Activated T-cell treated with anti-CD3 and anti-CD28 coated beads for 1 hour (primary cell): ENCODE measurements at regions not wholly inside any gene's neighbourhood (a gene's known extent, or its start where the extent isn't known, plus 50 kb on each side); places are given as distances from the start of the nearest gene placed in this dataset.

Source experiments
- DNase-seq: peaks from one replicate; pipeline ENCODE4 v3.0.0-alpha.2; 2020; ENCODE audit warnings: low read depth

DNA sequence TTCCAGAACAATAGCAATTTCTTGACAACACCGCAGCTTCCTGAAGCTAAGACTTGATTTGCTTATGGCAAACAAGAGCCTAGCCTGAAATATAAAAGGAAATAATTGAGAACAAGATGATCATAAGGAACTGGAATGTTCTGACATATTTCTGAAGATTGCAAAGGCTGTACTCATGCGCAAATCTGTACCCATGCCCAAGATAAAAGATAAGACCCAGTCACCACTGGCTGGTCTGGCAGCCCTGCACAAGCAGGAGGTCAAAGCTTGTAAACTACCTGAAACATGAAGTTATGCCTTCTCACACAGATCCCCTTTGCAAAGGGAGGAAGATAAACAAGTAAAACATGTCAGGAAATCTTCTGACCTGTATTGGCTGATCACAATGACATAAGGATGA is 160.8 kb upstream of the GYPC start:
- DNase-seq: no peak

DNA sequence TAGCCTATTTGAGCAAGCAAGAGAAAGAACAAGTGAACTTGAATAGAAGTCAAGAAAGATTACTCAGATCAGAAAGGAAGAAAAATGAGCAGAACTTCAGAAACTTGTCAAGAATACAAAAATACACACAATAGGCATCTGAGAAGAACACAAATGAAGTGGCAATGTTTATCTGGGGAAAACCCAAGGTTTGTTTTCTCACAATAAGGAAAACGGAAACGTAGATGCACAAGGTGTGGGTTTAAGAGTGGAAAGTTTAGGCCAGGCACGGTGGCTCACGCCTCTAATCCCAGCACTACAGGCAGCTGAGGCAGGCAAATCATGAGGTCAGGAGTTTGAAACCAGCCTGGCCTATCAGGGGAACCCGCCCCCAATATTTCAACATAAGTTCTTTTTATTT is 159.5 kb upstream of the GYPC start:
- no peak for DNase-seq

DNA sequence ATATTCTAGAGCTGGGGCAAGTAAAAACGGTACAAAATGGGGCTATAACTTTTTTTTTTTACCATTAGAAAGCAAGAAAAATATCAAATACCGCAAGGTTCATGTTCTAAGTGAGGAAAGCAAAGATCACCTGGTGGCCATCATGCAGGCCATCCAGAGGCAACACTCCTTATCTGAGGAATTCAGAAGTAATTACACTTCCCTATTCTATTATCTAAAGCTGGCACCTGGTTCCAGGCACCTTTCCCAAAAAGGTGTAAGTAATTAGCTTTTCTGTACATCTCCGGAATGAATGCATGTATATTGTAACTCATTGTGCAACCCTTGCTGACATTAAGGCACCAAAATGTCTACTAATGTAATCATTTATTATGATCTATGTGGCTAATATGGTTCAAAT is 152.5 kb upstream of the GYPC start:
- DNase-seq: no peak

DNA sequence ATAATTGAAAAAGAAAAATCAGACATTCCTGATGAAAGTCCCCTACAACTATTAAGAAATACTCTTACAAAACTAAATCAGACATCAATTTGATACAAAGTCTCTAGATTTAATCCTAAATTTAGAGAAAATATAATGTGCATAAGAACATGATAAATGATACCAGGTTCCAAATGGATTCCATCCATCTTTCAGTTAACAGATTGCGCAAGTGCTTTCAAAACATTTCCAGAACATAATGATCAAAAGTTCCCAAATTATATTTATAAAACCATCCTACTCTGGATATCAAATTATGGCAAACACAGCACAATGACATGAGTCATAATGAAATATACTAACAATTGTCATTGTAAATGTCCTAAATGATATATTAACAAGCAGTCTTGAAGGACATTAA is 151.0 kb upstream of the GYPC start:
- no peak for DNase-seq

DNA sequence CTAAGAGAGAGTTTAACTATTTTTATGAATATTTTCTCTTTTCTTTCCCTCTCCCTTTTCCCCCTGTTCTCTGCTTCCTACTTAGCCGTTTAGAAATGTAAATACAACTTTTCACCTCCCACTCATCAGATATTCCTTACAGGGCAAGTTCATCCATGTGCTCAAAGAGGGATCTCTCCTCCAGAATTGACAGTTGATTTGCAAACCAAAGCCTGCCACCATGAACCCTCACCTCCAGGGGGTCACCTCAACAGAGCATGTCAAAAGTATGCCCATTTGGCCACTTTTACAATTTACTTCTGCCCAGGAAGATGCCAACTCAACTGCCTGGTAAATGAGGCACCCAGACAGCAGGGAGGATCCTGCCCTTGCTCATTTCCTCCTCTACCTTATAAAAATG is 149.2 kb upstream of the GYPC start:
- no peak for DNase-seq

DNA sequence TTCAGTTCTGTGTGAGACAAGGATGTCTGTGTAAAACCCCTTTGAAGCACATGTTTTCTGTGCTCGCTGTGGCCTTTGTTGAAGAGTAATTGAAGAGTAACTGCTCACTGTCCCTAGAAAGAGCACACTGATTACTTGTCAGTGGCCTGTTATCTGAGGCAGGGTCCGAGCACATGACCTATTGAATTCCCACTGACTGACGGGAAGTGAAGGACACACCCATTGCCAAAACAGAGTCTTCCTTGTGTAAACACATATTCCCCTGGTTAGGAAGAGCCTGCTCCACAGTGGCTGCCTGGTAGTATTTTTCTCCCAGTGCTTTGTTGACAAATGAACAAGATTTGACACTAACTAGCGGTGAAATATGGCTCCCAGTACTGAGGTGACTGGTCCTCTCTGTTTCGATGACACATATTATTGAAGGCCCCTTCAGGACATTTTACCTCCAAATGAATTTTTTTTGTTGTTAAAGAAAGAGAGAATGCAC is 148.5 kb upstream of the GYPC start:
- no peak for DNase-seq

DNA sequence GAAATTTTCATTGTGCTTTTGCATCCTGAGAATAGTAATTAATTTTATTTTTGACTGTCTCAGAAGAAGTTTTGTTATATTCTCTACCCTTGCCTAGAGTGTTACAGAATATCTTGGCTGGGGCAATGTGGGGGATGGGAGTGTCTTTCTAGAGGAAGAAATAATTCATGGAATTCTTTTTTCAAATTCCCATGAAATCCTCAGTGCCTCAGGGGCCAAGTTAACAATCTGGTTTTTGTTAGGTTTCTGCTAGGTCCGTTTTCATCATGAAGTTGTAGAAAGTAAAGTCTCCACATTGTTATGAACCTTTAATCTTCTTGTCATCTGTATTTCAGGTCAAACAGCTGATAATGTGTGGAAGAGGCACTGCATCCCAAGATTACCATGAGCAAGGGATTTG is 145.6 kb upstream of the GYPC start:
- no peak for DNase-seq

DNA sequence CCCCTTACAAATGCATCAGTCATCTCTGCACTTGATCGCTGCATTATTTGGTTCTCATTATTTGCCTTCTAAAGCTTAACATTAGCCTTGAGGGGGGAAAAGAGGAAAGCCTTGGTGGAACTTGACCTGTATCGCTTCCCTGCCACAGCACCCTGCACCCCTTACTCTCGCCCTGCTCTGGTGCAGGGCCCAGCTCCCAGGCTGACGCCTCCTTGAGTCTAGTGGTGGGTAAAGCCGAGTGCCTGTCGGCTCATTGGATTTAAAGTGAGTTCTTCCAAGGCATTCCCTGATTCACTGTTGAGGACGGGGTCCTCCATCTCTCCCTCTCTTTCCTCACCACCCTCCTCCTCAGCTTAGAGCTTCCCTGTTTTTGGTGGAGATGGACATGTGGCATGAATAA is 145.0 kb upstream of the GYPC start:
- no peak for DNase-seq

DNA sequence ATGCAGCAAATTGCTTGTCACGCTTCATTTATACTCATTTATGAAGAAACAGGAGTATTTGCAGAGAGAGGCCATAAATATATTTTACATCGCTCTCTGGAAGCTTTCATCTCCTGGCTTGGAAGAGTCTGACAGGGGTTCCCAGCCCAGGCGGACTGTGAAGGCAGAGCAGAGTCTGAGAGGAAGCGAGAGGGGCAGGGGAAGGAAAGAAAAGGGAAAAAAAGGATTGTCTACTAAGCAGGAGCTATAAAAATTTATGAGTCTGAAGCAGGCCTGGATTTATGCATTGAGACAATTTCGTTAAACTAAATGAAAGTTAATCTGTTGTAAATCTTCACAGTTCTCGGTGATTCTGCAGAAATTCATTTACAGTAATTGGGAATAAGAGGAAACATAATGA is 143.9 kb upstream of the GYPC start:
- no peak for DNase-seq

DNA sequence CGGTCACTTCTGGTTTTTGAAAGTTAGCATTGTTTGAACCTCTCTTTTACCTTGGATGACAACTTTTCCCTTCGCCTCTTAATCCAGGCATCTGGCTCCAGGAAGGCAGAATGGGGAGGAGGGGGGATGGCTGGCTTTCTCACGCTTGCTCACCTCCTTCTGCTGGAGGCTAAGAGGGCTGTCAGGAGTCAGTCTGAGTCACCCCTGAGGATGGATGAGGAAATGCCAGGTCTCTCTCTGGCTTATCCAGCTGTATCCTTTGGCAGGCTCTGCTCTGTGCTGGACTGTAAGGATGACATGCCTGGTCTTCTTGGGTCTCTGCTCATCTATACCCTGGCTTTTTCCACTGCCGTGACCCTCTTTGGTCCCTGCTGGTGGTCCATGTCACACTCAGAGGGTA is 142.9 kb upstream of the GYPC start:
- no peak for DNase-seq

DNA sequence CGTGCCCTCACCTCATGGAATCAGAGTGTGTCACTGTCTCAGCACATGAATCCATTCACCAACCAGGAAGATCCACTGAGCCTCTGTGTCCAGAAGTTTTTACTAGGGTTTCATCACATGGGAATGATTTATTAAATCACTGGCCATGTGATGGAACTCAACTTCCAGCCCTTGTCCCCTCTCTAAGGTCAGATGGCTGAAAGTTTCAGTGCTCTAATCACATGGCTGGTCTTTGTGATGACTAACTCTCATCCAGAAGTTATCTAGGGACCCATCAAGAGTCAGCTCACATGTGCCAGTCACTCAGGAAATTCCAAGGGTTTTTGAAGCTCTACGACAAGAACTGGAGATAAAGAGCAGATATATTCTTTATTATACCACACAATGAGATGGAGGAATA is 140.5 kb upstream of the GYPC start:
- no peak for DNase-seq

DNA sequence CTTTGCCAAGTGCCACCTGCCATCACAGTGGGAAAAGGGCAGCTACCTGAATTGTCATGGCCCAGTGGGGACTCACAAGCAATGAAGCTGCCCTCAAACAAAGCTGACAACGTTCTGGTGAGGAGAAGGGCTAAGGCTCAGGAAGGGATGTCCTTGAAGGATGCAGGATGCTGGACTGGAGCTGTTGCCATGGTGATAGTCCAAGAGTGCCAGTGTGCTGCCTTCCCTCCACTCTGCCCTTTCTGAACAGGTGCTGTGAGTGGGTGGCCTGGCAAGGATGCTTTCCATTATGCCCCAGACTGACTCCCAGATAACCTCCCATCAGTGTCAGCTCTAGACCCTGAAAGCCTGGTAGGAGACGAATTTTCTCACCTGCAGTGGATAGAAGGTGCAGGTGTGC is 137.8 kb upstream of the GYPC start:
- DNase-seq: no peak

DNA sequence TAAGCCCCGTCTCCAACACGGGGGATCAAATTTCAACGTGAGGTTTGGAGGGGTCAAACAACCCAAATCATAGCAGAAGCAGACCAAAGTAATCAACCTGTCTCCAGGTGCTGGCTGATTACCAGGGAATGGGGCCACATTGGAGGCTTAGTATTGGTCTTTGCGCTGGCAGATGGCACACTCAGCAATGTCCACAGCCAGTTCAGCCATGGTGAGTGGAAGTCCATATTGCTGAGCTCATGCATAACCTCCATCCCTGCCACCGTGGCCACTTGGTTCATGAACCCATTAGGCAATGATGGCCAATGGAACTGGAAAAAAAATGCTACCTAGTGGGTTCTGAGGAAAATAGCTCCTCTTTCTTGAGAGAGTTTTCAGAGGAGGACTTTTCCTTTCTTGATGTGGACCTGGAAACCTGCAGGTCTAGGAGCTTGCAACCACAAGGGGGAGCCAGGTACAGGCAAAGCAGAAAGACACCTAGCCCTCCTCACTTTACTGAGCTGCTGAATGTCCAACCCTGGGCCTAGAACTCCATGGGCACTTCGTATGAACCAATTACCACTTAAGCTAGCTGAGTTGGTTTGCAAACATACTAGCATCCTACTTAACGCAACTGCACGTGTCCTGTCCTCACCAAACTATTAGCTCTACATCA is 128.0 kb upstream of the GYPC start:
- peak; percentile 65 for DNase-seq

DNA sequence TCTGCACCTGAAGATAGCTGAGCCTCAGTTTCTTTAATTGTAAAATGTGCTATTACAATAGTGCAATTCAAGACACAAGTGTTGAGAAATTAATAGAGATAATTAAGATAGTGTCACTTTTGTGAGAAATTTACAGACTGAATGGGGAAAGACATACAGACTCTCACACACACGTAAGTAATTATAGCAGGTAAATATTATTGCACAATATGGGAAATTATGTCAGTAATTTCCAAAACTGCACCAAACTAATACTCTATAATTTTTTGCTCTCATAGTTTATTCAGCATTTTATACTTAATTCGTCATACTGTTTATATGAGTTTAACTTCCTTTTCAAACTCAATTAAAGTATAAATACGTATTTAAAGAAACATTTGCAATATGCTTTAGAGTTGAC is 124.9 kb upstream of the GYPC start:
- no peak for DNase-seq

DNA sequence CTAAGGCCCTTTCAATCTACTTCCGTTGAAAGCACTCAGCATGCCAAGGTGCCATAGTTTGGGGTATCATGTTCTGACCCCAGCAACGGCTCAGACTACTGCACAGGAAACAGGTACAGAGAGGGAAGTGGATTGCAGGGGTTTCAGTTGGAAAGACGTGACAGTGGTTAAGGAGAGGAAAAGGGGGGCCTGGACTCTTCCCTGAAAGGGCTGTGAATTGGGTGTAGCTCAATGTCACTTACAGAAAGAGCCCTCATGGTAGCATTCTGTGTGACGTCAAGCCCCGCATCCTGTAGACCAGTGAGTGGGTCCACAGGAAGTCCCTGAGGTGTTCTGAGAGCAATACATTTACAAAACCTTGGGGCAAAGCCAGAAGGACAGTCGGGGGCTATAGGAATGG is 121.5 kb upstream of the GYPC start:
- no peak for DNase-seq

DNA sequence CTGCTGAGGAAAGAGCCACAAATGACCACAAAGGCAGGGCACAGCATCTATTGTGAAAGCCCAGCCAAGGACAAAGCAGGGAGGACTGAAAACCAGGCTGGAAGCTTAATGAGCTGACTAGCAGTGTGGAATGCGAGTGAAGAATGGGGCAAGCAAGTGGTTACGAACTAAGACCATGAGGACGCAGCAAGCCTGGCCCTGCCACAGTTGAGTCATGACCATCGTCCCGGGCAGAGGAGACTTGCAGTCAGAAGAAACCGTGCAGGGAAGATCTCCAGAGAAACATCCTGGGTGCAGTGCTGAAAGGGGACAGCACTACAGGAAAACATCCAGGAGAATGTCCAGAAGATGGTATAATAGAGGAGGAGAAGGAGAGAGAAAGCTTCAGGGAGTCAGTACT is 120.5 kb upstream of the GYPC start:
- DNase-seq: no peak

DNA sequence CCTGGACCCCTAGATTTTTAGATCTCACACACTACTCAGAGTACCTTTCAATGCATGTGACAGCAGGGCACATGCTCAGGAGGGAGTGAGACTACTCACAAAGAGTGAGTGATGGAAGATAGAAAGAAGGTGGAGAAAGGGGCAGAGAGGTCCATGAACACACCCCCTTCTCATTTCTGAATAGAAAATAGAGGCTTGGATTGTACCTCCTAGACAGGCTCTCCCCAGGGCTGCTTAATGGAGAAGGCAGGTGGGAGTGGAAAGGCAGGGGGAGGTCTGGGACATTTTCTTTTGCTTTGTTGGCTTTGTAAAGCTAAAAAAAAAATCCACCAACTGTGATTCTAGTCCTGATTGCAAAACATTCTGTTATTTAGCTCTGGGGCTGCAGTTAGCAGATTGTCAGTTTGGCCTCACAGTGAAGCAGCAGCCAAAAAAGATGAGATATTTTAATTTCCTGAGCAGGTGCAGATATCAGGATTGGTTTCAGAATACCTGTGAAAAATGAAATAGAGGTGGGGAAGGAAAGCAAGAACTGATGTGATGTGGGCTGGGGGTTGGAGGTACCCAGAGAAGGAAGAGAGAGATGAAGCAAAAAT is 119.3 kb upstream of the GYPC start:
- no peak for DNase-seq

DNA sequence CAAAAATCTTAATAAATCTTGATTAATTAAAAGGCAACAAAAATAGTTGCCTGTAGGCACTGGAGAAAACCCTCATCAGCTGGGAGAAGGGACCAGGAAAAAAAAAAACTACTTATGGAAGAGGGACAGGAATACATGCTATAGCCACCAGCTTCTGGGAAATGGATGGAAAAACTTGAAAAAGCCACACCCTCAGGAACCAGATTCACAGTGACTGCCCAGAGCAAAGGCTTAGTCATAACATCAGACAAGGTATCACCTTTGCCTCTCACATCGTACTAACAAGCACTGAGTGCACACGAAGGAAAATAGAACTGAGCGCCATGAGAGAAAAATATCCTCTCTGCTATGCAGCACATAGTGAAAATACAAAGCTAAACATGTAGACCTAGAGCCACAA is 116.9 kb upstream of the GYPC start:
- DNase-seq: no peak

DNA sequence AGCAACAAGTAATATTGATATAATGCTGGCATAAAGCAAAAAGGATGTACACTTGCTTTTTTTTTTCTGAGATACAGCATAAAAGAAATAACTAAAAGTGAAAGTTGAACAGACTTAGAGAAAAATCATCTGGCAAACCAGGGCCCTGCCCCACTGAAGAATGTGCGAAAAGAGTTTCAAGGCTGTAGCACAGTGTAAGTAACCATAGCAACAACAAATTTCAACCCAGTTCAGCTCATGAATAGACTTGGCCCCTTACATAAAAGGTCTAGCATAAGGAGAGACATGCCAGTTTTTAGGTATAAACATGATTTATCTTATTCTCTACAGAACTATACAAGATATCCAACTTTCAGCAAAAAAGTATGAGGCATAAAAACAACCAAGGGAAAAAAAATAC is 113.7 kb upstream of the GYPC start:
- DNase-seq: no peak

DNA sequence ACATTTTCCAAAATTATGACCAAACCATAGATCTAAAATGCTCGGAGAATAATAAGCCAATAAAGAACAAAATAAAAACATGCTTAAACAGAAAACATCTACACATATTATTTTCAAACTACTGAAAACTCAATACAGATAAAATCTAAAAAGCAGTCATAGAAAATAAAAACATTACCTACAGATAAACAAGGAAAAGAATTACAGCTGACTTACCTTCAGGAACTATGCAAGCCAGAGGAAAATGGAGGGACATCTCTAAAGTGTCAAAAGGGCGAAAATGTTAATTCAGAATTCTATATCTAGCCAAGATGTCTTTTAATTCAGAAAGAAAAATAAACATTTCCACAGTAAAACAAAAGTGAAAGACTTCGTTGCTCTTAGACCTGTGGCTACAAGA is 112.9 kb upstream of the GYPC start:
- DNase-seq: no peak

DNA sequence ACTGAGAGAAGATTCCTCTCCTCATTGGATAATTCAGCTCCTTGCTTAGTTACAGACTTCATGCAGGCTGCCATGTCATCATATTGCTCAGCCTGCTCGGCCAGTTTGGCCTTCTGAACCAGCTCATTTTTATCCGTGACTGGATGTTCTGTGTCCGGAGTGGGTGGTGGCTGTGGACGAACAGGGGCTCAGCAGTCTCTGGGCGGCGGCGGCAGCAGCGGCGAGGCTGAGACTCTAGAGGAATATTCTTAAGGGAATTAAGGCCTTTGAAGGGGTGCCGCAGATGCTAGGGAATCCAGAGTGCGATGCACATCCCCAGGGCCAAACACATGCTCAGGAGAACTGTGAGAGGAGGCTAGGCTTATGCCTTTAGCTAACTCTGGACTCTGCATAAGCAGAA is 97.9 kb upstream of the GYPC start:
- DNase-seq: no peak

DNA sequence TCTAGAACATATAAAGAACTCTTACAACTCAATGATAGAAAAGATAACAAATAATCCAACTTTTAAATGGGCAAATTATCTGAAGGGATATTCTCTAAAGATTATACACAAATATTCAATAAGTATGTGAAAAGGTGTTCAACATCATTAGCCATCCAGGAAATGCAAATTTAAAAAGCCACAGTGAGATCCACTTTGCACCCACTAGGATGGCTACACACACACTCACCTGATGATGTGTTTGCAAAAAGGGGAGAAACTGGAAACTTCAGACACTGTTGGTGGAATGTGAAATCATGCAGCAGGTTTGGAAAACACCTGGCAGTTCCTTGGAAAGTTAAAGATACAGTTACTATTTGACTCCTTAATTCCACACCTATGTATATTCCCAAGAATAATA is 87.2 kb upstream of the GYPC start:
- no peak for DNase-seq

DNA sequence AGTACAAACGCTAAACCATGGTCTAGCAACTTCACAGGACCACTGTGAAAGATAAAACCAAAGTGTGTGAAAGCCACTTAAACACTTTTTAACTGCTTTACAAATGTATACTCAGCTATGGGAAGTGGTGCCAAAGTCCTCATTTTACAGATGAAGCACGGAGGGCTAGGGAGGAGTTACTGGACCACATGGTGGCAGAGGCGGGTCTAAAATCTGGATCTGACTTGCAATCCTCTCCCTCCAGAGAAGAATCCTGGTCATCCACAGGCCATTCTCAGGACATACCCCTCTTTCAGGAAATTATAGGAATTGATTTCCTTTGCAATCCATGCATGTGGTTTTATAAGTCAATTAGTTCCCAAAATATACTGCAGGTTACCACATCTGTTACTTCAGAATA is 84.6 kb upstream of the GYPC start:
- DNase-seq: no peak

DNA sequence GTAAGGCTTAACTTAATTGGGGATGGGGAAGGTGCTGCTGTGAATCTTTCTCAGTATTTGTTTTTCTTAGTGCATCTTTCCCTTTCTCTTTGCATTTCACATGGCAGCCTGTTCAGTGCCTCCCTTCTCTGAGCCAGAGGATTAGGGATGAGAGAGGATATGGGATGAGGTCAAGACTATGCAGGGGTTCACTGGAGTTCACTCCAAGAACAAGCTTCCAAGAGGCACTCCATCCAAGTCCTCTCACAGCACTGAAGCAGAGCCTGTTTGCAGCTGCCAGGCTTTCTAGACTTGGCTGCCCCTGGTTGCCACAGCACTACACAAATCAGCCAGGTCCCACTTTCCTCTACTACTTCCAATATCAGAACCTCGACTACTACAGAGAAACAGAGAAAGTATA is 80.3 kb upstream of the GYPC start:
- no peak for DNase-seq
